ENCODE measurements at regions not wholly inside any gene's neighbourhood (a gene's known extent, or its start where the extent isn't known, plus 50 kb on each side); places are given as distances from the start of the nearest gene placed in this dataset.

- Histone ChIP-seq H3K4me1 (peaks cover 3% of the 10 kb centered on the region; the same call in 1 of the 2 replicates), H3K9me3 (no peaks in the 10 kb centered on the region), H3K4me3 (ENCODE audit: low read depth, low read length) (no peak overlapping the region), H3K27me3 (no peaks in the 10 kb centered on the region), H3K36me3 (no peaks in the 10 kb centered on the region)
- no peak for DNase-seq
- no peak for TF ChIP-seq CTCF (IDR thresholded peaks at IDR 0.05; ENCODE audit: low read depth, low read length)
Measured at GRCh38 chr10:22875581-22875980, 52.3 kb upstream of the ARMC3 start.

GRCh38 chr10:22874189-22874854 lies 53.5 kb upstream of the ARMC3 start:
- TF ChIP-seq CTCF (IDR thresholded peaks at IDR 0.05; ENCODE audit: low read depth, low read length): no peak
- no peak for DNase-seq

GRCh38 chr10:22856444-22857074 lies 71.3 kb upstream of the ARMC3 start:
- no peak for DNase-seq
- TF ChIP-seq CTCF (IDR thresholded peaks at IDR 0.05; ENCODE audit: low read depth, low read length): no peak

More at GRCh38 chr10:22874189-22874854, 53.5 kb upstream of the ARMC3 start:
- peaks cover 3% of the 10 kb centered on the region; the same call in 1 of the 2 replicates for H3K4me1 ChIP-seq
- H3K36me3 ChIP-seq: no peaks in the 10 kb centered on the region
- no peaks in the 10 kb centered on the region for H3K9me3 ChIP-seq
- H3K4me3 ChIP-seq (ENCODE audit: low read depth, low read length): no peak overlapping the region
- H3K27me3 ChIP-seq: no peaks in the 10 kb centered on the region

GRCh38 chr10:22854935-22855421 lies 72.9 kb upstream of the ARMC3 start:
- Histone ChIP-seq H3K36me3 (no peaks in the 10 kb centered on the region), H3K9me3 (no peaks in the 10 kb centered on the region), H3K27me3 (no peaks in the 10 kb centered on the region), H3K4me3 (ENCODE audit: low read depth, low read length) (no peak overlapping the region), H3K4me1 (no peaks in the 10 kb centered on the region)
- DNase-seq: no peak
- no peak for TF ChIP-seq CTCF (IDR thresholded peaks at IDR 0.05; ENCODE audit: low read depth, low read length)

More at GRCh38 chr10:22856444-22857074, 71.3 kb upstream of the ARMC3 start:
- Histone ChIP-seq H3K4me3 (ENCODE audit: low read depth, low read length) (no peak overlapping the region), H3K4me1 (no peaks in the 10 kb centered on the region), H3K36me3 (no peaks in the 10 kb centered on the region), H3K27me3 (no peaks in the 10 kb centered on the region), H3K9me3 (no peaks in the 10 kb centered on the region)

GRCh38 chr10:22853906-22854447 lies 73.9 kb upstream of the ARMC3 start:
- no peak for DNase-seq
- Histone ChIP-seq H3K4me3 (ENCODE audit: low read depth, low read length) (no peak overlapping the region), H3K4me1 (no peaks in the 10 kb centered on the region), H3K36me3 (no peaks in the 10 kb centered on the region), H3K27me3 (no peaks in the 10 kb centered on the region), H3K9me3 (no peaks in the 10 kb centered on the region)
- TF ChIP-seq CTCF (IDR thresholded peaks at IDR 0.05; ENCODE audit: low read depth, low read length): no peak
